Sigmoid colon (tissue), 6 donors: ENCODE measurements at regions not wholly inside any gene's neighbourhood (a gene's known extent, or its start where the extent isn't known, plus 50 kb on each side); places are given as distances from the start of the nearest gene placed in this dataset.

Experiments used
- DNase-seq: peaks from one replicate; pipeline ENCODE4 v3.0.0-alpha.2; 2019
- H3K27ac ChIP-seq, 4 donors: fragments of 200-600 bp; sonication (generic); one replicate each; pipeline ENCODE4 v1.5.1; 2016 to 2019; ENCODE audit warnings: mild to moderate bottlenecking in 1 of 4
- H3K27me3 ChIP-seq, 3 donors: fragments of 200-600 bp; sonication (generic); one replicate each; pipeline ENCODE4 v1.5.1; 2019; ENCODE audit warnings: mild to moderate bottlenecking in 1 of 3
- H3K36me3 ChIP-seq, 4 donors: fragments of 200-600 bp; sonication (generic); one replicate each; pipeline ENCODE4 v1.5.1; 2016 to 2019
- H3K4me1 ChIP-seq, 4 donors: fragments of 200-600 bp; sonication (generic); one replicate each; pipeline ENCODE4 v1.5.1; 2017 to 2019
- H3K4me3 ChIP-seq, 4 donors: fragments of 200-600 bp; sonication (generic); one replicate each; pipeline ENCODE4 v1.5.1; 2017 to 2019; ENCODE audit warnings: mild to moderate bottlenecking in 2 of 4, moderate library complexity in 1 of 4
- H3K9me3 ChIP-seq, 4 donors: fragments of 200-600 bp in 3 of 4; sonication (generic) in 3 of 4; one replicate each; pipeline versions ENCODE4 v1.5.1 to v1.6.1; 2013 to 2019
- CTCF ChIP-seq, 4 experiments: fragments of 450-650 bp in 3 of 4; fragments of 200-600 bp in 1 of 4; IDR thresholded peaks; one replicate each; pipeline ENCODE4 v1.5.1; 2016 to 2019; ENCODE audit warnings: antibody characterized with exemption in 4 of 4, mild to moderate bottlenecking in 3 of 4, moderate library complexity in 2 of 4
- EP300 ChIP-seq, 4 donors: sonication (generic); formaldehyde crosslinking; IDR thresholded peaks; one replicate each; pipeline ENCODE4 v1.6.1; 2017; ENCODE audit warnings: antibody characterized with exemption in 4 of 4
- POLR2A ChIP-seq, 2 donors: fragments of 450-650 bp; IDR thresholded peaks; one replicate each; pipeline ENCODE4 v1.6.1; 2016; ENCODE audit warnings: antibody characterized with exemption in 2 of 2, mild to moderate bottlenecking in 2 of 2, moderate library complexity in 2 of 2
- POLR2AphosphoS5 ChIP-seq, 4 donors: sonication (generic); formaldehyde crosslinking; IDR thresholded peaks; one replicate each; pipeline ENCODE4 v1.6.1; 2017; ENCODE audit warnings: antibody characterized with exemption in 4 of 4
- WGBS, 2 donors: extraction: QIAGEN DNeasy Blood & Tissue Kit; methylation state at CpG; one replicate each; pipeline ENCODE4 v1.1.7; 2013; 5-methylcytosine and 5-hydroxymethylcytosine counted together
- intact Hi-C: fragments of 100-400 bp; cut with DNase I; formaldehyde crosslinking; loops from one replicate; pipeline ENCODE4 v1.15.1; 2023
- donor health status: healthy with polysubstance abuse.
- donor health status: healthy.

DNA sequence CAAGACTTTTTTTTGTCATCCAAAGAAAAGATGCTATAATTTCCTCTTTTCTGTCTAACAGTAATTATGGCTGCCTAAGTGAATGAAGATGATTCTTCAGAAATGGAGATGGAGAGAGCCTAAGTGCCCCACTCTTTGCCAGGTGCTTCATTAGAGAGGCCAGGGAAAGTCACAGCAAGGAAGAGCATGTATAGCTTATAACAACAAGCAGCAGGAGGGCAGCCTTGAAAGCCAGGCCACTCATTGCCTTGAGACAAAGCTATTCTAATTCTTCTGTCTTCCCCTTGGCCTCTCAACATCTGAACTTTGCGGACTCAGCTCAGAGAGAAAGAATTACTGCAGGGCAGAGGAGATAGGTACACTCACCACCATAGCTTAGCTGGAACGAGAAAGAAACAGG, 112.0 kb upstream of the ZNF366 start:
- Histone ChIP-seq H3K9me3 (no peaks in the 10 kb centered on the region), H3K4me1 (peaks cover 2 to 12% (median 9%) of the 10 kb centered on the region in 4 donors), H3K27me3 (no peaks in the 10 kb centered on the region), H3K4me3 (no peak overlapping the region), H3K36me3 (no peaks in the 10 kb centered on the region), H3K27ac (no peak overlapping the region)
- intact Hi-C loops, result loop anchor here (10.0 kb wide), 1 partner anchor 254 kb away; no protein-coding TSS in a partner anchor
- TF ChIP-seq POLR2AphosphoS5 (IDR thresholded peaks at IDR 0.05) (no peak), EP300 (IDR thresholded peaks at IDR 0.05) (no peak), CTCF (IDR thresholded peaks at IDR 0.05) (no peak), POLR2A (IDR thresholded peaks at IDR 0.05) (no peak)
- no peak for DNase-seq
- 92 to 96% methylated on average over 2 of the region's 2 CpGs for WGBS, 2 donors

GRCh38 chr5:72618708-72619107, 111.5 kb upstream of the ZNF366 start:
- no peak for DNase-seq
- 85 to 89% methylated on average over 4 of the region's 4 CpGs for WGBS, 2 donors
- no peak for TF ChIP-seq POLR2A (IDR thresholded peaks at IDR 0.05)
- Histone ChIP-seq H3K4me3 (no peak overlapping the region), H3K27me3 (no peaks in the 10 kb centered on the region), H3K9me3 (no peaks in the 10 kb centered on the region), H3K4me1 (peaks cover under 1 to 6% (median 4%) of the 10 kb centered on the region in 4 donors), H3K27ac (no peak overlapping the region), H3K36me3 (no peaks in the 10 kb centered on the region)
- intact Hi-C loops, result loop anchor here (10.0 kb wide), 1 partner anchor 254 kb away; no protein-coding TSS in a partner anchor

DNA sequence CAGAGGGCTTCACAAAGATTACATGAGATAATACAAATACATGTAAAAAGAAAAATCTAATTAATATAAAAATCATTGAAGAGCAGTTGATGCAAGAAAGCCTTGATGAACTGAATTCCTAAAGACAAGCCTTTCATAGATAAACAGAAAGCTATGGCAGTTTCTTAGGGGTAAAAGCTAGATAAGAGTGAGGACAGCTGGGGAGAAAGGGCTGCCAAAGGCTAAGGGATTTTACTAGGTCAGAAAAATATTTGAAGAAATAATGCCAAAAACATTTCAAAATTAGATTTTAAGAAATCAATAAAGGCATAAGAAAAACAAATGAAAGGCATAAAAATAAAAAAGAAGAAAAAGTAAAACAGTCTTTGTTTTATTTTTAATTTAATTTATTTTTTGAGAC, 107.9 kb upstream of the ZNF366 start:
- Histone ChIP-seq H3K27ac (no peak overlapping the region), H3K9me3 (no peaks in the 10 kb centered on the region), H3K4me3 (no peak overlapping the region), H3K4me1 (peaks cover 2 to 19% (median 10%) of the 10 kb centered on the region in 4 donors), H3K27me3 (no peaks in the 10 kb centered on the region), H3K36me3 (no peaks in the 10 kb centered on the region)
- intact Hi-C loops, result loop anchor here (10.0 kb wide), 1 partner anchor 250 kb away; no protein-coding TSS in a partner anchor
- no peak for DNase-seq
- TF ChIP-seq CTCF (IDR thresholded peaks at IDR 0.05) (no peak), POLR2AphosphoS5 (IDR thresholded peaks at IDR 0.05) (no peak), EP300 (IDR thresholded peaks at IDR 0.05) (no peak), POLR2A (IDR thresholded peaks at IDR 0.05) (no peak)

DNA sequence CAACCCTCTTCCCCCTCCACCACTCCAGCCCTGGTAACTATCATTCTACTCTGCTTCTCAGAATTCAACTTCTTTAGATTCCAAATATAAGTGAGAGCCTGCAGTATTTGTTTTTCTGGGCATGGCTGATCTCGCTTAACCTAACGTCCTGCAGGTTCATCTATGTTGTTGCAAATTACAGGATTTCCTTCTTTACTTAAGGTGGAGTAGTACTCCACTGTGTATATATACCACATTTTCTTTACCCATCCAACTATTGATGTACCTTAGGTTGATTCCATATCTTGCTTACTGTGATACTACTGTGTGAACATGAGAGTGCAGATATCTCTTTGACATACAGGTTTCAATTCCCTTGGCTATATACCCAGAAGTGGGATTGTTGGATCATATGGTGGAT, 106.3 kb upstream of the ZNF366 start:
- TF ChIP-seq POLR2AphosphoS5 (IDR thresholded peaks at IDR 0.05), result no peak
- no peak for TF ChIP-seq EP300 (IDR thresholded peaks at IDR 0.05)
- TF ChIP-seq CTCF (IDR thresholded peaks at IDR 0.05), result no peak
- no peak for TF ChIP-seq POLR2A (IDR thresholded peaks at IDR 0.05)
- Histone ChIP-seq H3K4me3 (no peak overlapping the region), H3K4me1 (peaks cover 2 to 19% (median 10%) of the 10 kb centered on the region in 4 donors), H3K27me3 (no peaks in the 10 kb centered on the region), H3K9me3 (no peaks in the 10 kb centered on the region), H3K36me3 (no peaks in the 10 kb centered on the region), H3K27ac (no peak overlapping the region)
- intact Hi-C loops, result loop anchor here (5.0 to 10.0 kb wide), 3 partner anchors 34 to 249 kb away; no protein-coding TSS in a partner anchor
- WGBS, 2 donors, result 19 to 75% methylated on average over 2 of the region's 2 CpGs
- DNase-seq, result no peak

DNA sequence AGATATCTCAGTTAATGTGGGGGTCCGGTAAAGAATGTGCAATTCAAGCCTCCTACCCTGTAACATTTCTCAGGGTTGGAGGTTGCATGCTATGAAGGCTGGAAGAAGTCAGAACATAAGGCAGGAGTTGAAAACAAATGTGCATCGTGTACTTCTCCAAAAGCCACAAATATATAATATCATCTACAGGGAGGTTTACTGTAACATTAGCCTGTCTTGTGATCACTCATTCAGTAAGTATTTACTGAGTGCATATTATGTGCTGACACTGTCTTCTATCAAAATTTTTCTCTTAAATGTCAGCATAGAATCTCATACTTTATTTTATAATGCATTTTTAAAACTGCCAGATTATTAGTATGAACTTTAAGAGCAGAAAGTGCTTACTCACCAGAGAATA, 105.6 kb upstream of the ZNF366 start:
- H3K9me3 ChIP-seq, result no peaks in the 10 kb centered on the region
- H3K4me1 ChIP-seq, result peaks cover 2 to 19% (median 10%) of the 10 kb centered on the region in 4 donors
- intact Hi-C loops, result loop anchor here (5.0 to 10.0 kb wide), 3 partner anchors 34 to 248 kb away; no protein-coding TSS in a partner anchor
- H3K27ac ChIP-seq, result no peak overlapping the region
- no peak for DNase-seq
- H3K36me3 ChIP-seq, result no peaks in the 10 kb centered on the region
- TF ChIP-seq EP300 (IDR thresholded peaks at IDR 0.05) (no peak), POLR2AphosphoS5 (IDR thresholded peaks at IDR 0.05) (no peak), CTCF (IDR thresholded peaks at IDR 0.05) (no peak), POLR2A (IDR thresholded peaks at IDR 0.05) (no peak)
- 92 to 93% methylated on average over 2 of the region's 2 CpGs for WGBS, 2 donors
- H3K27me3 ChIP-seq, result no peaks in the 10 kb centered on the region
- H3K4me3 ChIP-seq, result no peak overlapping the region
